Subcutaneous abdominal adipose tissue (tissue), 5 donors: ENCODE measurements at regions not wholly inside any gene's neighbourhood (a gene's known extent, or its start where the extent isn't known, plus 50 kb on each side); places are given as distances from the start of the nearest gene placed in this dataset.
"Not testable (repeated sequence)": the region's sequence is repeated elsewhere in the genome, so short reads cannot be mapped to it uniquely, and the experiment has no call there.

Experiments
- H3K27ac ChIP-seq: one replicate; pipeline ENCODE4 v1.7.0; 2013; ENCODE audit warnings: low read depth, mild to moderate bottlenecking, inconsistent platforms, low read length, moderate library complexity
- H3K27me3 ChIP-seq, 5 donors: one replicate each; pipeline ENCODE4 v1.7.0; 2013; ENCODE audit warnings: low read length in 5 of 5, inconsistent platforms in 1 of 5; ENCODE audit not compliant: control insufficient read depth in 5 of 5, insufficient read depth in 4 of 5
- H3K36me3 ChIP-seq, 5 donors: one replicate each; pipeline ENCODE4 v1.7.0; 2013; ENCODE audit warnings: low read length in 5 of 5; ENCODE audit not compliant: control insufficient read depth in 5 of 5, insufficient read depth in 5 of 5
- H3K4me1 ChIP-seq, 5 donors: one replicate each; pipeline ENCODE4 v1.7.0; 2013; ENCODE audit warnings: low read length in 5 of 5, mild to moderate bottlenecking in 3 of 5, moderate library complexity in 1 of 5; ENCODE audit not compliant: control insufficient read depth in 5 of 5, insufficient read depth in 5 of 5
- H3K4me3 ChIP-seq, 5 donors: one replicate each; pipeline ENCODE4 v1.7.0; 2013; ENCODE audit warnings: low read length in 5 of 5, low read depth in 1 of 5
- H3K9ac ChIP-seq, 5 donors: one replicate each; pipeline ENCODE4 v1.7.0; 2013; ENCODE audit warnings: low read length in 5 of 5, mild to moderate bottlenecking in 4 of 5, moderate library complexity in 3 of 5
- H3K9me3 ChIP-seq, 5 donors: one replicate each; pipeline ENCODE4 v1.7.0; 2013; ENCODE audit warnings: low read length in 5 of 5; ENCODE audit not compliant: control insufficient read depth in 5 of 5
- donor health status: healthy.
- donor health status: healthy.
- donor health status: healthy.
- donor health status: healthy.
- donor health status: healthy.

GRCh38 chr14:71246539-71246938 is 339.3 kb downstream of the PCNX1 start:
- Histone ChIP-seq H3K36me3 (no peaks in the 10 kb centered on the region), H3K4me1 (no peaks in the 10 kb centered on the region), H3K4me3 (no peak overlapping the region), H3K9ac (no peak overlapping the region), H3K9me3 (peaks cover 0 to 6% (median 0%) of the 10 kb centered on the region in 5 donors), H3K27me3 (no peaks in the 10 kb centered on the region), H3K27ac (no peak overlapping the region)

- Histone ChIP-seq H3K27me3 (no peaks in the 10 kb centered on the region), H3K9me3 (peaks cover 0 to 6% (median 0%) of the 10 kb centered on the region in 5 donors), H3K36me3 (no peaks in the 10 kb centered on the region), H3K9ac (no peak overlapping the region), H3K27ac (no peak overlapping the region), H3K4me1 (no peaks in the 10 kb centered on the region), H3K4me3 (no peak overlapping the region)
Measured at GRCh38 chr14:71247106-71247505, 339.8 kb downstream of the PCNX1 start.

DNA sequence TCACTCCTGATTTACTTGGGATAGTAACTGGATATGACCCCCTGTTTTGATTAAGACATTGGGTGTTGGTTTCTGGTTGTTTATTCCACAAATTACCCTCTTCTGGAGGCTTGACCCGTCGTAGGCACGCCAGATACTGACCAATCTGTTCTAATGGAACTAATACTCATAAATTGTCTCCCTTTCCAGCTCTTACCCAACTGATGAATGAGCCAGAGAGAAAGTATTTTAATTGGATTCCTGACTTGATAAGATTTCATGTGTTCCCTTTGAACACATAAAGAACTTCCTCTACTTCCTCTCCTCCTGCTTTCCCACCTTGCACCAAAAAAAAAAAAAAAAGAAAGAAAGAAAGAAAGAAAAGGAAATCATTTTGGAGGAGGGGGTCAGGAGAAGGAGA is 340.9 kb downstream of the PCNX1 start:
- H3K4me1 ChIP-seq = no peaks in the 10 kb centered on the region
- H3K27ac ChIP-seq = no peak overlapping the region
- H3K36me3 ChIP-seq = no peaks in the 10 kb centered on the region
- no peaks in the 10 kb centered on the region for H3K27me3 ChIP-seq
- H3K9ac ChIP-seq = no peak overlapping the region
- no peak overlapping the region for H3K4me3 ChIP-seq
- peaks cover 0 to 6% (median 0%) of the 10 kb centered on the region in 5 donors for H3K9me3 ChIP-seq

GRCh38 chr14:71250347-71250746 is 343.1 kb downstream of the PCNX1 start:
- no peak overlapping the region for H3K4me3 ChIP-seq
- peaks cover 0 to 6% (median 0%) of the 10 kb centered on the region in 5 donors for H3K9me3 ChIP-seq
- H3K27me3 ChIP-seq = no peaks in the 10 kb centered on the region
- H3K4me1 ChIP-seq = no peaks in the 10 kb centered on the region
- no peak overlapping the region for H3K9ac ChIP-seq
- no peak overlapping the region for H3K27ac ChIP-seq
- H3K36me3 ChIP-seq = no peaks in the 10 kb centered on the region

DNA sequence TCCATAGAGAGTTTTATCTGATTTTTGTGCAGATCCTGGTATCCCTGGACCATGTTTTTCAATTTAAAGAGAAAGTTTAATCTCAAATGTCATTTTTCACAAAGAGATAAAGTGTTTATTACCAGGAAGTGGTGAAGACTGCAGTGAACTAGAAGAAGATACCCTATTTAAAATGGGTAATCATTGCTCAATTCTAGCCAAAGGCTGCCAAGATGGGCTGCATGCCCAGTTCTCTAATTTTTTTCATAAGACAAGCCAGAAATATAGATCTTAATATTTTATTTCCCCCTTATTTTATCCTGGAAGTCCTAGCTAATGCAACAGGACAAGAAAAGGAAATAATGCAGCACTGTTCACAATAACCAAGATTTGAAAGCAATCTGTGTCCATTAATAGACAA is 343.5 kb downstream of the PCNX1 start:
- no peaks in the 10 kb centered on the region for H3K36me3 ChIP-seq
- H3K27me3 ChIP-seq = no peaks in the 10 kb centered on the region
- no peaks in the 10 kb centered on the region for H3K4me1 ChIP-seq
- peaks cover 0 to 6% (median 0%) of the 10 kb centered on the region in 5 donors for H3K9me3 ChIP-seq
- H3K27ac ChIP-seq = no peak overlapping the region
- H3K9ac ChIP-seq = no peak overlapping the region
- no peak overlapping the region for H3K4me3 ChIP-seq

DNA sequence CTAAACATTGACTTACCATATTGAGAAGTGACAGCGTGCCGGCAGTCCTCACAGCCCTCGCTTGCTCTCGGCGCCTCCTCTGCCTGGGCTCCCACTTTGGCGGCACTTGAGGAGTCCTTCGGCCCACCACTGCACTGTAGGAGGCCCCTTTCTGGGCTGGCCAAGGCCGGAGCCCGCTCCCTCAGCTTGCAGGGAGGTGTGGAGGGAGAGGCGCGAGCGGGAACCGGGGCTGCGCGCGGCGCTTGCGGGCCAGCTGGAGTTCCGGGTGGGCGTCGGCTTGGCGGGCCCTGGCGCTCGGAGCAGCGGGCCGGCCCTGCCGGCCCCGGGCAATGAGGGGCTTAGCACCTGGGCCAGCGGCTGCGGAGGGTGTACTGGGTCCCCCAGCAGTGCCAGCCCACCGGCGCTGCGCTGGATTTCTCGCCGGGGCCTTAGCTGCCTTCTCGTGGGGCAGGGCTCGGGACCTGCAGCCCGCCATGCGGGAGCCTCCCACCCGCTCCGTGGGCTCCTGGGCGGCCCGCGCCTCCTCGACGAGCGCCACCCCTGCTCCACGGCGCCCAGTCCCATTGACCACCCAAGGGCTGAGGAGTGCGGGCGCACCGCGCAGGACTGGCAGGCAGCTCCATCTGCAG is 346.9 kb downstream of the PCNX1 start:
- not testable (repeated sequence) for H3K4me3 ChIP-seq

GRCh38 chr14:71261206-71261605 is 353.9 kb downstream of the PCNX1 start:
- H3K4me1 ChIP-seq = no peaks in the 10 kb centered on the region
- H3K9ac ChIP-seq = no peak overlapping the region
- no peaks in the 10 kb centered on the region for H3K27me3 ChIP-seq
- H3K27ac ChIP-seq = no peak overlapping the region
- H3K4me3 ChIP-seq = no peak overlapping the region
- no peaks in the 10 kb centered on the region for H3K36me3 ChIP-seq
- peaks cover 4 to 27% (median 16%) of the 10 kb centered on the region in 5 donors for H3K9me3 ChIP-seq

More for the DNA sequence above, 346.9 kb downstream of the PCNX1 start:
- not testable (repeated sequence) for H3K27ac ChIP-seq, H3K4me1 ChIP-seq, H3K9ac ChIP-seq, H3K36me3 ChIP-seq, H3K27me3 ChIP-seq
- peaks cover 2 to 17% (median 16%) of the 10 kb centered on the region in 5 donors for H3K9me3 ChIP-seq

DNA sequence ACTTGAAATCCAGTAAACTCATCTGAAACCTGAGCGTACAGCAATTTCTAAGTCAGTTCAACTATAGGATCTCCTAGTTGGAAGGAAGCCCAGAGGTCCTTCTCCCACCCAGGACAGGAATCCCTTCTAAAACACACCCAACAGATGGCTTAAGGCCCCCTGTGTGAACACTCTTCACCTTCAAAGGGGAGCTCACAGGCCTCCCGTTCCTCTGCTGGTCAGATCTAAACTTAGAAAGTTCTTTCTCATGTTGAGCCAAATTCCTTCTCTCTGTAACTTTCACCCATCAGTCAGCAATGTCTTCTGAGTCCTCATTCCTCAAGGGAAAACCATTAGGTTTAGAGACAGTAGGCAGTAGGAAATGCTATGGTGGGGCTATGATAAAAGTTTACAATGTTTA is 355.2 kb downstream of the PCNX1 start:
- Histone ChIP-seq H3K4me3 (no peak overlapping the region), H3K9me3 (peaks cover 4 to 25% (median 16%) of the 10 kb centered on the region in 5 donors), H3K4me1 (no peaks in the 10 kb centered on the region), H3K27ac (no peak overlapping the region), H3K9ac (no peak overlapping the region), H3K36me3 (no peaks in the 10 kb centered on the region), H3K27me3 (no peaks in the 10 kb centered on the region)

GRCh38 chr14:71264260-71264659 is 357.0 kb downstream of the PCNX1 start:
- H3K27me3 ChIP-seq = no peaks in the 10 kb centered on the region
- H3K4me3 ChIP-seq = no peak overlapping the region
- H3K9me3 ChIP-seq = peaks cover 1 to 12% (median 5%) of the 10 kb centered on the region in 5 donors
- peaks cover 0 to 2% (median 0%) of the 10 kb centered on the region in 5 donors for H3K4me1 ChIP-seq
- H3K27ac ChIP-seq = no peak overlapping the region
- H3K9ac ChIP-seq = no peak overlapping the region
- H3K36me3 ChIP-seq = no peaks in the 10 kb centered on the region

GRCh38 chr14:71267007-71267513 is 359.8 kb downstream of the PCNX1 start:
- Histone ChIP-seq H3K4me1 (peaks cover 0 to 2% (median 0%) of the 10 kb centered on the region in 5 donors), H3K27me3 (no peaks in the 10 kb centered on the region), H3K9ac (no peak overlapping the region), H3K27ac (no peak overlapping the region), H3K36me3 (no peaks in the 10 kb centered on the region), H3K9me3 (peaks cover 0 to 8% (median 0%) of the 10 kb centered on the region in 5 donors), H3K4me3 (no peak overlapping the region)
